ENCODE measurements at regions not wholly inside any gene's neighbourhood (a gene's known extent, or its start where the extent isn't known, plus 50 kb on each side); places are given as distances from the start of the nearest gene placed in this dataset.

DNA sequence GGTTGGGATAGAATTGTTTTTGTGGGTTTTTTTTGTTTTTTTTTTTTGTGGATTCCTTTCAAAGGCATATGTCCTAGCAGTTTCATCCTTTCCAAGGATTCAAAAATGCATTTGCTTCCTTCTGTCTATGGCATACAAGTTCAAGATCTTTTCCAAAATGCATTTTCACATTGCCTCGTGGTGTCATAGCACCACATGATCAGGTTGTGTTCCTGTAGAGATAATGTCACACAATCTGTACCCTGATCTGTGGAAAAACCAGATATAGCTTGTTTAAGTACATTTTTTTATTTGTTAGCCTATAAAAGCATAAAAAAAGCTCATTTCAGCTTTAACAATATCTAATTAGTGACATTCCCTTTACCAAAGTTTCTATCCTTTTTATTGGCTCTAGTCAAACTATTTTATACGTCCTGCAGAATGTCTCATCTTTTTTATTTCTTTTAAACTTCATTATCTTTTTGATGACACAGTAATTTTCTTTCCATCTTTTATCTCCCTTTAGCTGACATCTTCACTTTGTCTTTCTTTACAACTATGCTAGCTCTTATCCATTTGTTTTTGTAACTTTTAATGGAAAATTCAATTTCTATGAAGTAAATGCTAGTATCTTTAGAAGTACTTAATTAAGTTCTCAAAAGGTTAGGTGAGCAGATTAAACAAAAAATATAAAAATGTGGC is 106.0 kb upstream of the NOVA1 start:
- TF ChIP-seq, protein P1, sequence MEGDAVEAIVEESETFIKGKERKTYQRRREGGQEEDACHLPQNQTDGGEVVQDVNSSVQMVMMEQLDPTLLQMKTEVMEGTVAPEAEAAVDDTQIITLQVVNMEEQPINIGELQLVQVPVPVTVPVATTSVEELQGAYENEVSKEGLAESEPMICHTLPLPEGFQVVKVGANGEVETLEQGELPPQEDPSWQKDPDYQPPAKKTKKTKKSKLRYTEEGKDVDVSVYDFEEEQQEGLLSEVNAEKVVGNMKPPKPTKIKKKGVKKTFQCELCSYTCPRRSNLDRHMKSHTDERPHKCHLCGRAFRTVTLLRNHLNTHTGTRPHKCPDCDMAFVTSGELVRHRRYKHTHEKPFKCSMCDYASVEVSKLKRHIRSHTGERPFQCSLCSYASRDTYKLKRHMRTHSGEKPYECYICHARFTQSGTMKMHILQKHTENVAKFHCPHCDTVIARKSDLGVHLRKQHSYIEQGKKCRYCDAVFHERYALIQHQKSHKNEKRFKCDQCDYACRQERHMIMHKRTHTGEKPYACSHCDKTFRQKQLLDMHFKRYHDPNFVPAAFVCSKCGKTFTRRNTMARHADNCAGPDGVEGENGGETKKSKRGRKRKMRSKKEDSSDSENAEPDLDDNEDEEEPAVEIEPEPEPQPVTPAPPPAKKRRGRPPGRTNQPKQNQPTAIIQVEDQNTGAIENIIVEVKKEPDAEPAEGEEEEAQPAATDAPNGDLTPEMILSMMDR (IDR thresholded peaks at IDR 0.05; ENCODE audit: extremely low read depth, insufficient read depth, missing control alignments) = no peak
- in situ Hi-C loops (cut with MboI; ENCODE audit: low pct_unique_long_range_greater_than_20kb, low sequenced_read_pairs, unreplicated experiment) = no loop called here
- DNase-seq (ENCODE audit: low spot score) = no peak

DNA sequence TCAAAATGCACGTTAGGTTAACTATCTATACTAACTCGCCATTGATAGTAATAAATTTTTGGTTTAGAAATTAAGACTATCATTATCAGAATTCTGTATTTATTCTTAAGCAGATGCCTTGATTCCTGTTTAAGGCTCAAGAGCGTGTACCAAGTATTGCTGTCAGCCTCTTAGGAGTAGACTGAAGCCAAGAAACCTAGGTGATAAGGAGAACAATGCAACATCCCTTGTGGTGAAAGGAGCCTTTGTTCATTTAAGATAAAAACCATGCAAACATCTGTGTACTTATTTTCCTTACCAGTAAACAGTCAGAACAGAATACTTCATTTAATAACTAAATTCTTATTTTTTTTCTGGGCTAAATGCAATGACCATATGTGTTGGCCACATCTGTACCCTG is 109.4 kb upstream of the NOVA1 start:
- DNase-seq (ENCODE audit: low spot score) = no peak
- in situ Hi-C loops (cut with MboI; ENCODE audit: low pct_unique_long_range_greater_than_20kb, low sequenced_read_pairs, unreplicated experiment) = no loop called here
- TF ChIP-seq, protein P1 (IDR thresholded peaks at IDR 0.05; ENCODE audit: extremely low read depth, insufficient read depth, missing control alignments) = no peak

DNA sequence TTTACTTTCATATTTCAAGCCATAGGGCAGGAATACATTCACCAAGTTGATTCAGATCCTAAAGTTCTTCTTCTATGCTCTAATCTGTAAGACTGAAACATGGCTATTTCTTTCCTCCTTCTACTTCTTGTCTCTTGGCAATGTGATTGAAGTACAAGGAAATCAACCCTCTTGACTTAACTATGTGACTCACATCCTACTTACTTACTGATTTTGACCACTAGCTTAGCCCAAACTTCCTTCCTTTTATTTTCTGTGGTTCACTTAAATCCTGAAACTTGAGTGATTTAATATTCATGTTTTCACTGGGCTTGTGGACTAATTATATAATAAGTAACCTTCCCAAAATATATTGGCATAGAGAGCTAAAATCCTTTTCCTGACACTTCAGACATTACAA is 111.2 kb upstream of the NOVA1 start:
- in situ Hi-C loops (cut with MboI; ENCODE audit: low pct_unique_long_range_greater_than_20kb, low sequenced_read_pairs, unreplicated experiment) = no loop called here
- DNase-seq (ENCODE audit: low spot score) = no peak
- TF ChIP-seq, protein P1 (IDR thresholded peaks at IDR 0.05; ENCODE audit: extremely low read depth, insufficient read depth, missing control alignments) = no peak

GRCh38 chr14:26719514-26719913 is 121.7 kb upstream of the NOVA1 start:
- TF ChIP-seq, protein P1 (IDR thresholded peaks at IDR 0.05; ENCODE audit: extremely low read depth, insufficient read depth, missing control alignments) = no peak
- no peak for DNase-seq (ENCODE audit: low spot score)
- in situ Hi-C loops (cut with MboI; ENCODE audit: low pct_unique_long_range_greater_than_20kb, low sequenced_read_pairs, unreplicated experiment) = no loop called here

DNA sequence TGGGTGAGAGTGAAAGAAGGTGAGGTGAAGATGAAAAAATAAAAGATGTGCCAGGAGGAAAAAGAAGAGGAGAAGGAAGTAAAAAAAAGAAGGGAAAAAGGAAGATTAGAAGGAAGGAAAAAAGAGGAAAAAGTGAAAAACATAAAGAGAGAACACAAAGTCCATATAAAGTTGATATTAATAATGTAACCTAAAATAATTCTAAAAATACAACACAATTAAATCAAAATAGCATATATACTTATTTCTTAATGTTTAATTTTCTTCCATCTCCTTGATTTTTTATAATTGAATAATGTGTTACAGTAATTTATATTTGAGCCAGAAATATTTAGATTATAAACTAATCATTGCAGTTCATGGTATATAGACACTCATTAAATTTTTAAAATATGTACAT is 124.4 kb upstream of the NOVA1 start:
- TF ChIP-seq, protein P1 (IDR thresholded peaks at IDR 0.05; ENCODE audit: extremely low read depth, insufficient read depth, missing control alignments) = no peak
- DNase-seq (ENCODE audit: low spot score) = no peak
- in situ Hi-C loops (cut with MboI; ENCODE audit: low pct_unique_long_range_greater_than_20kb, low sequenced_read_pairs, unreplicated experiment) = no loop called here

DNA sequence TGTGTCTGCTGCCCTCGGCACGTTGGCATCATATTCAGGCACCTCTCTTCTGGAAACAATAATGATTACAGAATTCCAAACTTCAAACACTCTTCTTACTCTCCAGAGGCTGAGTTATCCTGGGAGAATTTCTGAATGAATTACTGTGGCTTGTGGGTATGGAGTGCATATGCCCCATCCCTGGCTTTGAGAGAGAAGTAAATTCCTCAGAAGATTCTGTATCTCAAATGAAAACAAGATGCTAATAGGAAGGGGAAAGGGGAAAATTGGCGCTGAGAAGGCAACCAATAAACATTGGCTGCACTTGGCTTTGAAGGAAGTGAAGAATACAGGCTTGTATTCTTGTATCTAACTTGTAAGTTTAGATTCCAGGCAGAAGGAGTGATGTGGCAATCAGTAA is 132.0 kb upstream of the NOVA1 start:
- in situ Hi-C loops (cut with MboI; ENCODE audit: low pct_unique_long_range_greater_than_20kb, low sequenced_read_pairs, unreplicated experiment) = no loop called here
- TF ChIP-seq, protein P1 (IDR thresholded peaks at IDR 0.05; ENCODE audit: extremely low read depth, insufficient read depth, missing control alignments) = no peak
- no peak for DNase-seq (ENCODE audit: low spot score)
